Breast epithelium (tissue), 4 donors: ENCODE measurements at regions not wholly inside any gene's neighbourhood (a gene's known extent, or its start where the extent isn't known, plus 50 kb on each side); places are given as distances from the start of the nearest gene placed in this dataset.
"Not testable (repeated sequence)": the region's sequence is repeated elsewhere in the genome, so short reads cannot be mapped to it uniquely, and the experiment has no call there.

Source experiments
- DNase-seq, 2 donors: peaks; one replicate each; pipeline ENCODE4 v3.0.0-alpha.2; 2019; ENCODE audit warnings: low spot score in 2 of 2
- H3K27ac ChIP-seq, 2 donors: fragments of 200-600 bp; sonication (generic) in 1 of 2; one replicate each; pipeline ENCODE4 v1.5.1; 2016 to 2019; ENCODE audit warnings: mild to moderate bottlenecking in 1 of 2
- H3K27me3 ChIP-seq, 2 donors: fragments of 200-600 bp; sonication (generic) in 1 of 2; one replicate each; pipeline versions ENCODE4 v1.5.1 to v1.6.0; 2017 to 2019; ENCODE audit warnings: control low read depth in 1 of 2, mild to moderate bottlenecking in 1 of 2
- H3K36me3 ChIP-seq: fragments of 200-600 bp; one replicate; pipeline ENCODE4 v1.5.1; 2019
- H3K4me1 ChIP-seq, 2 donors: fragments of 200-600 bp; sonication (generic); one replicate each; pipeline ENCODE4 v1.5.1; 2016 to 2019; ENCODE audit warnings: control low read depth in 1 of 2
- H3K4me3 ChIP-seq, 3 donors: fragments of 200-600 bp; sonication (generic); 1 replicate in 2 of 3; 2 replicates in 1 of 3; pipeline ENCODE4 v1.5.1; 2016 to 2019; ENCODE audit warnings: mild to moderate bottlenecking in 3 of 3, moderate library complexity in 2 of 3
- H3K9me3 ChIP-seq, 2 donors: fragments of 200-600 bp; sonication (generic) in 1 of 2; one replicate each; pipeline ENCODE4 v1.5.1; 2016 to 2019; ENCODE audit warnings: control low read depth in 1 of 2
- POLR2A ChIP-seq: fragments of 450-650 bp; IDR thresholded peaks from one replicate; pipeline ENCODE4 v1.6.1; 2016; ENCODE audit warnings: antibody characterized with exemption, mild to moderate bottlenecking, moderate library complexity
- POLR2AphosphoS5 ChIP-seq, 3 donors: sonication (generic); formaldehyde crosslinking; IDR thresholded peaks; one replicate each; pipeline ENCODE4 v1.6.1; 2017; ENCODE audit warnings: antibody characterized with exemption in 3 of 3
- intact Hi-C: fragments of 100-400 bp; cut with DNase I; formaldehyde crosslinking; loops from one replicate; pipeline ENCODE4 v1.15.1; 2023; ENCODE audit warnings: low total_unique reads
- TF ChIP-seq, protein P1 (sequence below), 3 donors: fragments of 450-650 bp; IDR thresholded peaks; one replicate each; pipeline ENCODE4 v1.5.1; 2016 to 2017; ENCODE audit warnings: antibody characterized with exemption in 3 of 3, mild to moderate bottlenecking in 3 of 3, moderate library complexity in 3 of 3

DNA sequence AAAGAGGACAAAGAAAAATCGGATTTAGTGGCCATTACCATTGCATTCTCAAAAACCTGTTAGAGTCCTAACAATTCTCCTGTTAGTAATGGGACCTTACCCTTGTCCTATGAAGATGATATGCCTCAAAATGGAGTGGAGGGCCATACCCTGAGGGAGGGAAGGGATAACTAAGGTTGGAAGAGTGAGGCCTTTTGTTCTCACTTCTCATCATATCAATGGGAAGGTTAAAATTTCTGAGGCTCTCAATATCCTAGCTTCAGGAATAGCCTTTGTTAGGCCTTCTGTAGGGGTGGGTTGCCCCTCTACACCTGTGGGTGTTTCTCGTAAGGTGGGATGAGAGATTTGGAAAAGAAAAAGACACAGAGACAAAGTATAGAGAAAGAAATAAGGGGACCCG, 109.4 kb upstream of the SGIP1 start:
- H3K27ac ChIP-seq, H3K9me3 ChIP-seq, DNase-seq, H3K36me3 ChIP-seq, H3K4me3 ChIP-seq, H3K4me1 ChIP-seq, intact Hi-C loops, H3K27me3 ChIP-seq: not testable (repeated sequence)

DNA sequence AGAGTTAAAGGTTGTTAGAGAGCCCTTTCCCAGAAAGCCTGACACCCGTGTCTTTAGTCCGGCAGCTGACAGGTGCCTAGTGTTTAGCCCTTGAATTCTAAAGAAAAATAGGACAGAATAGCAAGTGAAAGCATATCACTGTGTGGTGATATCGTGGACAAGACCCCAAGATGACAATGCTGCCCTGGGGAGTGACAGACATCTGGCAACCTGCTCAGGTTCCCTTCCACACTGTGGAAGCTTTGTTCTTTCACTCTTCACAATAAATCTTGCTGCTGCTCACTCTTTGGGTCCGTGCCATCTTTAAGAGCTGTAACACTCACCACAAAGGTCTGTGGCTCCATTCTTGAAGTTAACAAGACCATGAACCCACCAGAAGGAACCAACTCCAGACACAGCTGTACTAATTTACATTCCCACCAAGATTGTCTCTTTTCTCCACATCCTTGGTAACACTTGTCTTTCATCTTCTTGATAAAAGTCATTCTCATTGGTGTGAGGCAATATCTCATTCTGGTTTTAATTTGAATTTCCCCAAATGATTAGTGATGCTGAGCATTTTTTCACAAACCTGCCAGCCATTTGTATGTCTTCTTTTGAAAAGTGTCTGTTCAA, 107.6 kb upstream of the SGIP1 start:
- H3K9me3 ChIP-seq: peaks cover 6 to 21% of the 10 kb centered on the region in 2 donors
- intact Hi-C loops: no loop called here
- TF ChIP-seq POLR2AphosphoS5 (IDR thresholded peaks at IDR 0.05): no peak
- TF ChIP-seq, protein P1, sequence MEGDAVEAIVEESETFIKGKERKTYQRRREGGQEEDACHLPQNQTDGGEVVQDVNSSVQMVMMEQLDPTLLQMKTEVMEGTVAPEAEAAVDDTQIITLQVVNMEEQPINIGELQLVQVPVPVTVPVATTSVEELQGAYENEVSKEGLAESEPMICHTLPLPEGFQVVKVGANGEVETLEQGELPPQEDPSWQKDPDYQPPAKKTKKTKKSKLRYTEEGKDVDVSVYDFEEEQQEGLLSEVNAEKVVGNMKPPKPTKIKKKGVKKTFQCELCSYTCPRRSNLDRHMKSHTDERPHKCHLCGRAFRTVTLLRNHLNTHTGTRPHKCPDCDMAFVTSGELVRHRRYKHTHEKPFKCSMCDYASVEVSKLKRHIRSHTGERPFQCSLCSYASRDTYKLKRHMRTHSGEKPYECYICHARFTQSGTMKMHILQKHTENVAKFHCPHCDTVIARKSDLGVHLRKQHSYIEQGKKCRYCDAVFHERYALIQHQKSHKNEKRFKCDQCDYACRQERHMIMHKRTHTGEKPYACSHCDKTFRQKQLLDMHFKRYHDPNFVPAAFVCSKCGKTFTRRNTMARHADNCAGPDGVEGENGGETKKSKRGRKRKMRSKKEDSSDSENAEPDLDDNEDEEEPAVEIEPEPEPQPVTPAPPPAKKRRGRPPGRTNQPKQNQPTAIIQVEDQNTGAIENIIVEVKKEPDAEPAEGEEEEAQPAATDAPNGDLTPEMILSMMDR (IDR thresholded peaks at IDR 0.05): no peak
- TF ChIP-seq POLR2A: no peak
- no peak for DNase-seq
- no peaks in the 10 kb centered on the region for H3K36me3 ChIP-seq
- H3K4me3 ChIP-seq: no peak overlapping the region
- H3K4me1 ChIP-seq: no peaks in the 10 kb centered on the region
- no peak overlapping the region for H3K27ac ChIP-seq
- H3K27me3 ChIP-seq: no peaks in the 10 kb centered on the region

DNA sequence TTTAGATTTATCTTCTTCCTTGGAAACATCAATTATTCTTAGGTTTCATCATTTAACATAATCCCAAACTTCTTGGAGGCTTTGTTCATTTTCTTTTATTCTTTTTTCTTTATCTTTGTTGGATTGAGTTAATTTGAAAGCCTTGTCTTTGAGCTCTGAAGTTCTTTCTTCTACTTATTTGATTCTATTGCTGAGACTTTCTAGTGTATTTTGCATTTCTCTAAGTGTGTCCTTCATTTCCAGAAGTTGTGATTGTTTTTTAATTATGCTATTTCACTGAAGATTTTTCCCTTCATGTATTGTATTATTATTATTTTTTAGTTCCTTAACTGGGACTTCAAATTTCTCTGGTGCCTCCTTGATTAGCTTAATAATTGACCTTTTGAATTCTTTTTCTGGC, 103.1 kb upstream of the SGIP1 start:
- DNase-seq, H3K4me3 ChIP-seq, H3K27ac ChIP-seq, H3K27me3 ChIP-seq, H3K4me1 ChIP-seq, intact Hi-C loops, H3K36me3 ChIP-seq: not testable (repeated sequence)
- peaks cover 15 to 28% of the 10 kb centered on the region in 2 donors for H3K9me3 ChIP-seq

DNA sequence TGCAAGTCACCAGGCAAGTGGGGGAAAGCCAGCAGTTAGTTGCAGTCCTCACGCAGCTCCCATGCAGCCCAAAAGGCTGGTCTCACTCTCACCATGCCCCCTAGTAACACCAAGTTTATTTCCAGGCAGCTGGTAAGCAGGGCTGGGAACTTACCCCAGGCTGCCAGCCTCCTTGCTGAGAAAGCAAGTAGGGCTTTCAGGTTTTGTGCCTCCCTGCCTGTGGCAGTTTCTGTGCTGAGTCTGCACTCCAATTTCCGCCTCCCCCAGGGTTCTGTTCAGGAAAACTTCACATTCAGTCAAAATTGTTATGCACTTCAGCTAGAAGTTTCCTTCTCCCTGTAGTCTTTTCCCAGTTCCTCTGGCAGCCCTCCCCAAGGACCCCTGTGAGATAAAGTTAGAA, 102.0 kb upstream of the SGIP1 start:
- DNase-seq: no peak
- H3K9me3 ChIP-seq: peaks cover 15 to 28% of the 10 kb centered on the region in 2 donors
- no peaks in the 10 kb centered on the region for H3K27me3 ChIP-seq
- H3K4me3 ChIP-seq: no peak overlapping the region
- intact Hi-C loops: no loop called here
- H3K27ac ChIP-seq: no peak overlapping the region
- no peak for TF ChIP-seq POLR2A
- TF ChIP-seq, protein P1 (IDR thresholded peaks at IDR 0.05): no peak
- no peaks in the 10 kb centered on the region for H3K4me1 ChIP-seq
- no peaks in the 10 kb centered on the region for H3K36me3 ChIP-seq

DNA sequence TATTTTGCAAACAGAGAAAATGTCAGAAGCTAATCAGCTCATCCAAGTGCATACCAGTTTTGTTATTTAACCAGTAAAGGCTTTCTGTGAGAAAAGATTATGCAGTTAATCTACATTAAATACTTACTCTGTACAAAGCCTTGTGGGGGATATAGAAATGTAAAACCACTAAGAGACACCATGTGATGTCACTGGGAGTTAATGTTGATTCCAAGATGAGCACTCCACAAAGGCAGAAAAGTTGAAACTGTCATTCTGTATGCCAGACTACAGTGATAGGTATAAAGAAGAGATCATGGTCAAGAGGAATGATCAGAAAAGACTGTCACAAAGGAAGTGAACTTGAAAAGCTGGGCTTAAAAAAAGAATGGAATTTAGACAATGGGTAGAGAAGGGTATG, 100.3 kb upstream of the SGIP1 start:
- no peak for TF ChIP-seq POLR2AphosphoS5 (IDR thresholded peaks at IDR 0.05)
- TF ChIP-seq, protein P1 (IDR thresholded peaks at IDR 0.05): no peak
- TF ChIP-seq POLR2A: no peak
- Histone ChIP-seq H3K9me3 (peaks cover 11 to 19% of the 10 kb centered on the region in 2 donors), H3K27ac (no peak overlapping the region), H3K27me3 (no peaks in the 10 kb centered on the region), H3K4me1 (no peaks in the 10 kb centered on the region), H3K4me3 (no peak overlapping the region), H3K36me3 (no peaks in the 10 kb centered on the region)
- no peak for DNase-seq
- intact Hi-C loops: no loop called here

DNA sequence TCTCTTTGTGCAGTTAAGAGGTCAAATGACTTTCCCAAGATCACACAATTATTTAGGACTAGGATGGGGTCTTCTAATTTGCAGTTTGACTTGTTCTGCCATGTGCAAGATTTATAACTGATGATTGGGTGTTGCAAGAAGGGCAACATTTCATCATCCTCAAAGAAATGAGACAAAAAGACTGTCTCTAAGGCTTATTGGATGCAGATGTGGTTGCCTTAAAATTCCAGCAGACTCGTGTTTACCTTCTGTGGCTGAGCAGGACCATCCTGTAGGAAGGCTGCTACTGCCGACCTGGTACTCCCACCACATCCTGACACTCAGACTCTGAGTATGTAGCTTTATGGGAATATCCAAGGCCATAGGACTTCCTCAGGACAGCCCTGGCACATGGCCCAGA, 99.9 kb upstream of the SGIP1 start:
- H3K4me1 ChIP-seq: no peaks in the 10 kb centered on the region
- no peak overlapping the region for H3K4me3 ChIP-seq
- intact Hi-C loops: no loop called here
- no peak for DNase-seq
- TF ChIP-seq POLR2AphosphoS5 (IDR thresholded peaks at IDR 0.05) (no peak), POLR2A (no peak)
- TF ChIP-seq, protein P1 (IDR thresholded peaks at IDR 0.05): no peak
- H3K36me3 ChIP-seq: no peaks in the 10 kb centered on the region
- peaks cover 11 to 19% of the 10 kb centered on the region in 2 donors for H3K9me3 ChIP-seq
- H3K27me3 ChIP-seq: no peaks in the 10 kb centered on the region
- no peak overlapping the region for H3K27ac ChIP-seq
